WTC11 (cell line): ENCODE measurements at regions not wholly inside any gene's neighbourhood (a gene's known extent, or its start where the extent isn't known, plus 50 kb on each side); places are given as distances from the start of the nearest gene placed in this dataset.

Source experiments
- ATAC-seq: fragments of 200-7000 bp; cut with Tn5 transposase; 2 replicates; pipeline ENCODE4 v1.10.0; 2021; ENCODE audit warnings: mild to moderate bottlenecking, moderate library complexity
- CTCF ChIA-PET: fragments of 300-600 bp; sonication (Branson Sonifier 250); formaldehyde crosslinking; loops from one replicate; lab custom pipeline; 2021; ENCODE audit warnings: antibody characterized with exemption; lab: Charles Lee
- POLR2A ChIA-PET: fragments of 350-600 bp; sonication (Branson Sonifier 250); formaldehyde crosslinking; loops from one replicate; lab custom pipeline; 2021; ENCODE audit warnings: antibody characterized with exemption; lab: Charles Lee
- DNase-seq: peaks from one replicate; pipeline ENCODE4 v3.0.0; 2021; ENCODE audit warnings: low spot score
- H3K27ac Mint-ChIP-seq: 2 replicates; pipeline ENCODE4 v1.8.0; 2021; ENCODE audit warnings: mixed read lengths
- H3K27me3 Mint-ChIP-seq: 2 replicates; pipeline ENCODE4 v1.8.0; 2021; ENCODE audit warnings: low read depth, mild to moderate bottlenecking, moderate library complexity, mixed read lengths
- H3K36me3 Mint-ChIP-seq: 2 replicates; pipeline ENCODE4 v1.8.0; 2021; ENCODE audit warnings: mixed read lengths
- H3K4me1 Mint-ChIP-seq: 2 replicates; pipeline ENCODE4 v1.8.0; 2022; ENCODE audit warnings: mixed read lengths
- H3K4me3 Mint-ChIP-seq: 2 replicates; pipeline ENCODE4 v1.8.0; 2021; ENCODE audit warnings: mild to moderate bottlenecking, moderate library complexity, mixed read lengths
- H3K9me3 Mint-ChIP-seq: 2 replicates; pipeline ENCODE4 v1.8.0; 2021; ENCODE audit warnings: mixed read lengths
- CREM ChIP-seq: sonication (generic); formaldehyde crosslinking; IDR thresholded peaks from 2 replicates; pipeline ENCODE4 v1.8.1; 2022; ENCODE audit warnings: mild to moderate bottlenecking, missing genetic modification reagents, moderate library complexity
- FOXK1 ChIP-seq: sonication (generic); formaldehyde crosslinking; IDR thresholded peaks from 2 replicates; pipeline ENCODE4 v1.8.0; 2022; ENCODE audit warnings: mild to moderate bottlenecking, moderate library complexity, missing genetic modification reagents
- NFE2L1 ChIP-seq: sonication (generic); formaldehyde crosslinking; IDR thresholded peaks from 2 replicates; pipeline ENCODE4 v1.8.1; 2023; ENCODE audit warnings: missing genetic modification reagents
- SMAD3 ChIP-seq: sonication (generic); formaldehyde crosslinking; IDR thresholded peaks from 2 replicates; pipeline ENCODE4 v1.8.0; 2022; ENCODE audit warnings: missing genetic modification reagents, mild to moderate bottlenecking, borderline replicate concordance
- SP1 ChIP-seq: sonication (generic); formaldehyde crosslinking; conservative IDR thresholded peaks from 2 replicates; pipeline ENCODE4 v1.8.1; 2022; ENCODE audit warnings: missing genetic modification reagents
- TP53 ChIP-seq: sonication (generic); formaldehyde crosslinking; IDR thresholded peaks from 2 replicates; pipeline ENCODE4 v1.8.1; 2023; ENCODE audit warnings: mild to moderate bottlenecking, missing genetic modification reagents
- ZNF121 ChIP-seq: sonication (generic); formaldehyde crosslinking; IDR thresholded peaks from 2 replicates; pipeline ENCODE4 v1.8.0; 2023; ENCODE audit warnings: missing genetic modification reagents
- ZNF138 ChIP-seq: sonication (generic); formaldehyde crosslinking; conservative IDR thresholded peaks from 2 replicates; pipeline ENCODE4 v1.8.1; 2022; ENCODE audit warnings: mild to moderate bottlenecking, moderate library complexity, missing genetic modification reagents
- ZNF317 ChIP-seq: sonication (generic); formaldehyde crosslinking; IDR thresholded peaks from 2 replicates; pipeline ENCODE4 v1.8.1; 2023; ENCODE audit warnings: low read depth, mild to moderate bottlenecking, moderate library complexity, missing genetic modification reagents, borderline replicate concordance
- TF ChIP-seq, protein P1 (sequence below): sonication (generic); formaldehyde crosslinking; IDR thresholded peaks from 2 replicates; pipeline ENCODE4 v1.8.0; 2023; ENCODE audit warnings: mild to moderate bottlenecking, missing genetic modification reagents
- TF ChIP-seq, protein P2 (sequence below): sonication (generic); formaldehyde crosslinking; IDR thresholded peaks from 2 replicates; pipeline ENCODE4 v1.8.0; 2022; ENCODE audit warnings: mild to moderate bottlenecking, missing genetic modification reagents
- TF ChIP-seq, protein P3 (sequence below): fragments of 250-450 bp; sonication (Bioruptor Pico); IDR thresholded peaks from 2 replicates; pipeline ENCODE4 v1.9.0; 2021; ENCODE audit warnings: mild to moderate bottlenecking
- TF ChIP-seq, protein P4 (sequence below): sonication (generic); formaldehyde crosslinking; conservative IDR thresholded peaks from 2 replicates; pipeline ENCODE4 v1.8.1; 2023; ENCODE audit warnings: mild to moderate bottlenecking, low read depth, missing genetic modification reagents, moderate library complexity
- TF ChIP-seq, protein P5 (sequence below): sonication (generic); formaldehyde crosslinking; IDR thresholded peaks from 2 replicates; pipeline ENCODE4 v1.8.1; 2023; ENCODE audit warnings: mild to moderate bottlenecking, missing genetic modification reagents, moderate library complexity
- TF ChIP-seq, protein P6 (sequence below): sonication (generic); formaldehyde crosslinking; IDR thresholded peaks from 2 replicates; pipeline ENCODE4 v1.8.1; 2022; ENCODE audit warnings: missing genetic modification reagents, borderline replicate concordance
- TF ChIP-seq, protein P7 (sequence below): fragments of 250-450 bp; sonication (Bioruptor Pico); conservative IDR thresholded peaks from 2 replicates; pipeline ENCODE4 v1.9.0; 2021; ENCODE audit warnings: mild to moderate bottlenecking
- TF ChIP-seq, protein P8 (sequence below): fragments of 250-450 bp; sonication (Bioruptor Pico); IDR thresholded peaks from 2 replicates; pipeline ENCODE4 v1.8.0; 2021; ENCODE audit warnings: mild to moderate bottlenecking

DNA sequence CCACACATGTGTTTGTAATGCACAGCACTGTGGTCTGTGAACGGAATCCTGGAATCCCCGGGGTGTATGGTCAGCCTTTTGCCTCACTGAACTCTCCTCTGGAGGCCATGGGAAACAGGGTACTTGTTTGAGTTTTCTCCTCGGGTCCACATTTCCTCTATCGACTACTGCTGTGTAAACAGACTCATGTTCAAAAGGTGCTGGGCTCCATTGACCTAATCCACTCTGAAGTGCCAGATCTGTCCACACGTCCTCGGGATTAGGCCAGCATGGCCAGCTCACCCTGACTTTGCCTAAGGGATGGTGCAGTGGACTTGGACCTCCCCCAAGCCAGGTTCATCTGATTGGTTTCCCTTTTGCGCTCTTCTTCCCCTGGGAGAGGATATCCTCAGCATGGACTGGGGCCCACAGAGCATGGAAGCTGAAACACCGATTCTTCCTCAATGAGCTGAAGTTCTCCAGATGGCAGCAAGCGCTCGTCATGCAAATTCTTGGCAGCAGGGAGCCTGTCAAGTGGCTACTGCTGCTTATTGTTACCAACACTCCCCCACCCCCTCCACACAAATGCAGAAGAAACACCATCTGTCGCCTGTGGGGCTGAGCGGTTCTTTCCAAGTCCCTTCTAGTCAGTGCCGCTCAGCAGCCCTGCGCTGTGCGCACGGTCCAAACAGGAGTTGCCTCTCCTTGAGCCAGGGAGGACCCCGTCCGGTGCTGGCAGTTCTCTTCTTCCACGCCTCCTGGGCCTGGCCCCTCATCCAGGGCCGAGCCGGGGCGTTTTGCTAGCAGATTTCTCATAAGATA lies 292.6 kb upstream of the MARCKS start:
- DNase-seq: peak; percentile 80
- Mint-ChIP-seq H3K27me3 (peaks cover 12% of the 10 kb centered on the region), H3K27ac (peak overlapping the region; percentile 95), H3K36me3 (no peaks in the 10 kb centered on the region), H3K4me3 (peak overlapping the region; percentile 55), H3K4me1 (peaks cover 43% of the 10 kb centered on the region), H3K9me3 (no peaks in the 10 kb centered on the region)
- POLR2A ChIA-PET: interaction anchor here (1.0 kb wide), 1 partner anchor 294 kb away, joined by 4 read pairs; no protein-coding TSS in a partner anchor
- CTCF ChIA-PET: interaction anchor here (1.8 kb wide), 1 partner anchor 294 kb away, joined by 7 read pairs; no protein-coding TSS in a partner anchor
- ATAC-seq: peak; percentile 97
- TF ChIP-seq, protein P1, sequence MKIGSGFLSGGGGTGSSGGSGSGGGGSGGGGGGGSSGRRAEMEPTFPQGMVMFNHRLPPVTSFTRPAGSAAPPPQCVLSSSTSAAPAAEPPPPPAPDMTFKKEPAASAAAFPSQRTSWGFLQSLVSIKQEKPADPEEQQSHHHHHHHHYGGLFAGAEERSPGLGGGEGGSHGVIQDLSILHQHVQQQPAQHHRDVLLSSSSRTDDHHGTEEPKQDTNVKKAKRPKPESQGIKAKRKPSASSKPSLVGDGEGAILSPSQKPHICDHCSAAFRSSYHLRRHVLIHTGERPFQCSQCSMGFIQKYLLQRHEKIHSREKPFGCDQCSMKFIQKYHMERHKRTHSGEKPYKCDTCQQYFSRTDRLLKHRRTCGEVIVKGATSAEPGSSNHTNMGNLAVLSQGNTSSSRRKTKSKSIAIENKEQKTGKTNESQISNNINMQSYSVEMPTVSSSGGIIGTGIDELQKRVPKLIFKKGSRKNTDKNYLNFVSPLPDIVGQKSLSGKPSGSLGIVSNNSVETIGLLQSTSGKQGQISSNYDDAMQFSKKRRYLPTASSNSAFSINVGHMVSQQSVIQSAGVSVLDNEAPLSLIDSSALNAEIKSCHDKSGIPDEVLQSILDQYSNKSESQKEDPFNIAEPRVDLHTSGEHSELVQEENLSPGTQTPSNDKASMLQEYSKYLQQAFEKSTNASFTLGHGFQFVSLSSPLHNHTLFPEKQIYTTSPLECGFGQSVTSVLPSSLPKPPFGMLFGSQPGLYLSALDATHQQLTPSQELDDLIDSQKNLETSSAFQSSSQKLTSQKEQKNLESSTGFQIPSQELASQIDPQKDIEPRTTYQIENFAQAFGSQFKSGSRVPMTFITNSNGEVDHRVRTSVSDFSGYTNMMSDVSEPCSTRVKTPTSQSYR (CRISPR knock-in tag): peak; percentile 32
- TF ChIP-seq, protein P2, sequence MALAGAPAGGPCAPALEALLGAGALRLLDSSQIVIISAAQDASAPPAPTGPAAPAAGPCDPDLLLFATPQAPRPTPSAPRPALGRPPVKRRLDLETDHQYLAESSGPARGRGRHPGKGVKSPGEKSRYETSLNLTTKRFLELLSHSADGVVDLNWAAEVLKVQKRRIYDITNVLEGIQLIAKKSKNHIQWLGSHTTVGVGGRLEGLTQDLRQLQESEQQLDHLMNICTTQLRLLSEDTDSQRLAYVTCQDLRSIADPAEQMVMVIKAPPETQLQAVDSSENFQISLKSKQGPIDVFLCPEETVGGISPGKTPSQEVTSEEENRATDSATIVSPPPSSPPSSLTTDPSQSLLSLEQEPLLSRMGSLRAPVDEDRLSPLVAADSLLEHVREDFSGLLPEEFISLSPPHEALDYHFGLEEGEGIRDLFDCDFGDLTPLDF (CRISPR knock-in tag): no peak
- TF ChIP-seq, protein P3, sequence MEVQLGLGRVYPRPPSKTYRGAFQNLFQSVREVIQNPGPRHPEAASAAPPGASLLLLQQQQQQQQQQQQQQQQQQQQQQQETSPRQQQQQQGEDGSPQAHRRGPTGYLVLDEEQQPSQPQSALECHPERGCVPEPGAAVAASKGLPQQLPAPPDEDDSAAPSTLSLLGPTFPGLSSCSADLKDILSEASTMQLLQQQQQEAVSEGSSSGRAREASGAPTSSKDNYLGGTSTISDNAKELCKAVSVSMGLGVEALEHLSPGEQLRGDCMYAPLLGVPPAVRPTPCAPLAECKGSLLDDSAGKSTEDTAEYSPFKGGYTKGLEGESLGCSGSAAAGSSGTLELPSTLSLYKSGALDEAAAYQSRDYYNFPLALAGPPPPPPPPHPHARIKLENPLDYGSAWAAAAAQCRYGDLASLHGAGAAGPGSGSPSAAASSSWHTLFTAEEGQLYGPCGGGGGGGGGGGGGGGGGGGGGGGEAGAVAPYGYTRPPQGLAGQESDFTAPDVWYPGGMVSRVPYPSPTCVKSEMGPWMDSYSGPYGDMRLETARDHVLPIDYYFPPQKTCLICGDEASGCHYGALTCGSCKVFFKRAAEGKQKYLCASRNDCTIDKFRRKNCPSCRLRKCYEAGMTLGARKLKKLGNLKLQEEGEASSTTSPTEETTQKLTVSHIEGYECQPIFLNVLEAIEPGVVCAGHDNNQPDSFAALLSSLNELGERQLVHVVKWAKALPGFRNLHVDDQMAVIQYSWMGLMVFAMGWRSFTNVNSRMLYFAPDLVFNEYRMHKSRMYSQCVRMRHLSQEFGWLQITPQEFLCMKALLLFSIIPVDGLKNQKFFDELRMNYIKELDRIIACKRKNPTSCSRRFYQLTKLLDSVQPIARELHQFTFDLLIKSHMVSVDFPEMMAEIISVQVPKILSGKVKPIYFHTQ (CRISPR knock-in tag): no peak
- TF ChIP-seq SMAD3 (peak; percentile 80; the same call in 1 of the 2 replicates), SP1 (CRISPR knock-in tag) (peak; percentile 52; the same call in 1 of the 2 replicates), CREM (CRISPR knock-in tag) (0 out of 2 replicates have a peak, but pooled peaks have one; percentile 68), ZNF138 (peak; percentile 75; the same call in 1 of the 2 replicates), NFE2L1 (CRISPR knock-in tag) (0 out of 2 replicates have a peak, but pooled peaks have one; percentile 52), ZNF121 (CRISPR knock-in tag) (no peak), ZNF317 (0 out of 2 replicates have a peak, but pooled peaks have one; percentile 32), TP53 (CRISPR knock-in tag) (peak; percentile 23; the same call in 1 of the 2 replicates), FOXK1 (CRISPR knock-in tag) (peak; percentile 85)
- TF ChIP-seq, protein P4, sequence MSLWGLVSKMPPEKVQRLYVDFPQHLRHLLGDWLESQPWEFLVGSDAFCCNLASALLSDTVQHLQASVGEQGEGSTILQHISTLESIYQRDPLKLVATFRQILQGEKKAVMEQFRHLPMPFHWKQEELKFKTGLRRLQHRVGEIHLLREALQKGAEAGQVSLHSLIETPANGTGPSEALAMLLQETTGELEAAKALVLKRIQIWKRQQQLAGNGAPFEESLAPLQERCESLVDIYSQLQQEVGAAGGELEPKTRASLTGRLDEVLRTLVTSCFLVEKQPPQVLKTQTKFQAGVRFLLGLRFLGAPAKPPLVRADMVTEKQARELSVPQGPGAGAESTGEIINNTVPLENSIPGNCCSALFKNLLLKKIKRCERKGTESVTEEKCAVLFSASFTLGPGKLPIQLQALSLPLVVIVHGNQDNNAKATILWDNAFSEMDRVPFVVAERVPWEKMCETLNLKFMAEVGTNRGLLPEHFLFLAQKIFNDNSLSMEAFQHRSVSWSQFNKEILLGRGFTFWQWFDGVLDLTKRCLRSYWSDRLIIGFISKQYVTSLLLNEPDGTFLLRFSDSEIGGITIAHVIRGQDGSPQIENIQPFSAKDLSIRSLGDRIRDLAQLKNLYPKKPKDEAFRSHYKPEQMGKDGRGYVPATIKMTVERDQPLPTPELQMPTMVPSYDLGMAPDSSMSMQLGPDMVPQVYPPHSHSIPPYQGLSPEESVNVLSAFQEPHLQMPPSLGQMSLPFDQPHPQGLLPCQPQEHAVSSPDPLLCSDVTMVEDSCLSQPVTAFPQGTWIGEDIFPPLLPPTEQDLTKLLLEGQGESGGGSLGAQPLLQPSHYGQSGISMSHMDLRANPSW: no peak
- TF ChIP-seq, protein P5, sequence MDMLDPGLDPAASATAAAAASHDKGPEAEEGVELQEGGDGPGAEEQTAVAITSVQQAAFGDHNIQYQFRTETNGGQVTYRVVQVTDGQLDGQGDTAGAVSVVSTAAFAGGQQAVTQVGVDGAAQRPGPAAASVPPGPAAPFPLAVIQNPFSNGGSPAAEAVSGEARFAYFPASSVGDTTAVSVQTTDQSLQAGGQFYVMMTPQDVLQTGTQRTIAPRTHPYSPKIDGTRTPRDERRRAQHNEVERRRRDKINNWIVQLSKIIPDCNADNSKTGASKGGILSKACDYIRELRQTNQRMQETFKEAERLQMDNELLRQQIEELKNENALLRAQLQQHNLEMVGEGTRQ: peak; percentile 14; the same call in 1 of the 2 replicates
- TF ChIP-seq, protein P6, sequence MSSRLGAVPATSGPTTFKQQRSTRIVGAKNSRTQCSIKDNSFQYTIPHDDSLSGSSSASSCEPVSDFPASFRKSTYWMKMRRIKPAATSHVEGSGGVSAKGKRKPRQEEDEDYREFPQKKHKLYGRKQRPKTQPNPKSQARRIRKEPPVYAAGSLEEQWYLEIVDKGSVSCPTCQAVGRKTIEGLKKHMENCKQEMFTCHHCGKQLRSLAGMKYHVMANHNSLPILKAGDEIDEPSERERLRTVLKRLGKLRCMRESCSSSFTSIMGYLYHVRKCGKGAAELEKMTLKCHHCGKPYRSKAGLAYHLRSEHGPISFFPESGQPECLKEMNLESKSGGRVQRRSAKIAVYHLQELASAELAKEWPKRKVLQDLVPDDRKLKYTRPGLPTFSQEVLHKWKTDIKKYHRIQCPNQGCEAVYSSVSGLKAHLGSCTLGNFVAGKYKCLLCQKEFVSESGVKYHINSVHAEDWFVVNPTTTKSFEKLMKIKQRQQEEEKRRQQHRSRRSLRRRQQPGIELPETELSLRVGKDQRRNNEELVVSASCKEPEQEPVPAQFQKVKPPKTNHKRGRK (CRISPR knock-in tag): no peak
- TF ChIP-seq, protein P7, sequence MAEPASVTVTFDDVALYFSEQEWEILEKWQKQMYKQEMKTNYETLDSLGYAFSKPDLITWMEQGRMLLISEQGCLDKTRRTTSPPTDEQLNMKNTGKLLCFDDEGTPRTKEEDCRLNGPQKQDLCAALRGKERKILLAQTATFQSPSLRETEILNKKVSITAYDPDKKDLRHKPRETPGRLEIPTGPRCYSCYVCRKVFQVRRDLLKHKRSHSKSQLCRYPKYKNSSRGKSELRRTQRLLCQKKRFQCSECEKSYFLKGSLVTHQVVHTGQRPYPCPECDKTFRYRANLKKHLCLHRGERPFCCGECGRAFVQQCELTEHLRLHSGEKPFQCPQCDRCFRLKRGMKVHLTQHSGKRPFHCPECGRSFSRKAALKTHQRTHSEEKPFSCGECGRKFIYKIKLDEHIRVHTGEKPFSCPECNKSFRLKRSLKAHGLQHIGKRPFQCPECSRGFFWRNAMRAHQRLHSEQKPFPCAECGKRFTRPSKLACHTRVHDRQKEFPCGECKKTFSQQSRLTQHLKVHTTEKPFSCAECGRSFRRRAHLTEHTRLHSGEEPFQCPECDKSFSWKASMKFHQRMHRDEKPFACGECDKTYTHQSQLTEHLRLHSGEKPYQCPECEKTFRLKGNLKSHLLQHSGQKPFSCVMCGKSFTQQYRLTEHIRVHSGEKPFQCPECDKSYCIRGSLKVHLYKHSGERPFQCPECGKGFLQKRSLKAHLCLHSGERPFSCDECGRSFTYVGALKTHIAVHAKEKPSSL (CRISPR knock-in tag): no peak
- TF ChIP-seq, protein P8, sequence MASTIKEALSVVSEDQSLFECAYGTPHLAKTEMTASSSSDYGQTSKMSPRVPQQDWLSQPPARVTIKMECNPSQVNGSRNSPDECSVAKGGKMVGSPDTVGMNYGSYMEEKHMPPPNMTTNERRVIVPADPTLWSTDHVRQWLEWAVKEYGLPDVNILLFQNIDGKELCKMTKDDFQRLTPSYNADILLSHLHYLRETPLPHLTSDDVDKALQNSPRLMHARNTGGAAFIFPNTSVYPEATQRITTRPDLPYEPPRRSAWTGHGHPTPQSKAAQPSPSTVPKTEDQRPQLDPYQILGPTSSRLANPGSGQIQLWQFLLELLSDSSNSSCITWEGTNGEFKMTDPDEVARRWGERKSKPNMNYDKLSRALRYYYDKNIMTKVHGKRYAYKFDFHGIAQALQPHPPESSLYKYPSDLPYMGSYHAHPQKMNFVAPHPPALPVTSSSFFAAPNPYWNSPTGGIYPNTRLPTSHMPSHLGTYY (CRISPR knock-in tag): peak; percentile 58; the same call in 1 of the 2 replicates
